HK-2 (cell line): ENCODE measurements at regions not wholly inside any gene's neighbourhood (a gene's known extent, or its start where the extent isn't known, plus 50 kb on each side); places are given as distances from the start of the nearest gene placed in this dataset.

Experiments used
- DNase-seq: peaks from one replicate; pipeline ENCODE4 v3.0.0-alpha.2; 2018; ENCODE audit not compliant: unreplicated experiment

DNA sequence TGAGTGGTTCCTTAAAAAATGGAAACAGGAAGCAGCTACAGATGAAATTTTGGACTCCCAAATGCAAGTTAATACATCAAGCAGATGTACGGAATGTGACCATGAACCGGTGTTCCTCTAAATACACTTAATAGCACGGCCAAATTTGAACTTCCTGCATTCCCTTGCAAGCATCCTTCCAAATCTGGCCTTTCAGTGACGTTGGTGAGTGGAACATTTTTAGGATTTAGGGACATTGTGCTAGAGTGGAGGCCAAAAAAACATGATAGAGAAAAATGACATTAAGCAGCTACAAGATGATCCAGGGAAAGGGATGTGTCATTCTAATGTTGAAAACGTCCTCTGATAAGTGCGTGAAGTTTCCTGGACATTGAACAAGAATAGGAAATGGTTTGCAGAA is 62.1 kb downstream of the CTAGE1 start:
- no peak for DNase-seq

DNA sequence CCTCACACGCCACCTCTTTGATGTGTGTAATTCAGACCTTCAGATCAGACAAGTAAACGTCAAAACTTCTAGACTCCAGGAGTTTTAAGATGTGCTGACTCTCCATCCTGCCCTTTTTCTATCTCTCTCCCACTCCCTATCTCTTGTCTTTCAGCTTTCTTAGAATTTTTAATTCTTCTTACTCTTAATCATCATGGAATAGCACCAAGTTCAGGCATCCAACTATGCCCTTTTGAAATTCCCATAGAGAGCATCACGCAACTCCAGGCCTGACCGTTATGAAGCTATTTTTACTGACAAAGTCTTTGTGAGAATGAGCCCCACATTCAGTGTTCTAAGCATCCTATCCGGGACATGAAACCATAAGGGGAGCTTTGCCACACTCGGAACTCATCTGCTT is 62.6 kb downstream of the CTAGE1 start:
- DNase-seq = no peak

DNA sequence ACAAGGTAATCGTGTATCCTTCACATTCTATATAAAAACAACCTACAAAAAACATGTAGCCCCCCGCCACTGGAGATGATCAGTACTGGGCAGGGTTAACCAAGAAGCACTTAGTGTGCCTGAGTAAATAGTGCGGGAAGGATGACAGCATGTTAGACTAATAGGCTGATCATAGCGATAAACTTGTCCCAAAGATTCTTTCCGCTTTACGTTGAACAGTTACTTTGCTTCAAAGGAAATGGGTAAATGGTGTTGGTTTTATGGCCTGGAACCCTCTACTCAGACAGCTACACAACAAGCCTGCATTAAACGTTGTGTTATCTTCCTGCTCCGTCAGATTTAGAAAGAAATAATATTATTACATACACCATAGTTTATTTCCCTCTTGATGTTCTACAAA is 67.7 kb downstream of the CTAGE1 start:
- no peak for DNase-seq

DNA sequence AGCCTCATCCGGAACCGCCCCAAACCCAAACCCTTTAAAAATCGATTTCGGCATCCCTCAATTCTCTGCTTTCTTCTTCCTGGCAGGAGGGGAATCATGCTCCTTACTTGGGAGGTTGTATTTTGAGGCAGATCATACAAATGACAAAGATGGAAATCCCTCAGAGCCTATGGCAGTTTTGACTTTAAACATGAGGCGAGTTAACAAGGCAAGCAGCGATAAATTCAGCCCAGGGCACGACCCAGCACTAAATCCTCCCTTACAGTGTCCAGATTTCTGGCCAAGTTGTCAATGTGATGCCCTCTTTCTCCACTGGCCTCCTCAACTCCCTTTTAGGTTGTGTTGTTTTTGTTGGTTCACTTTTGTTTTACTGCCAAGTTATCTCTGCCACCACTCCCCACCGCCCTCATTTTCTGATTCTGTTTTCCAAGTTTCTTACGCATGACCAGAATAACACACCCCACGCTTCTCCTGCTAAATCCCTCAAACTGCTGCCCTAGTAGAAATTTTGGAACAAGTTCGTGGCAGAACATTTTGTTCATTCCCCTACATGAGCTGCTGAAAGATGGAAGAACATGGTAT is 68.3 kb downstream of the CTAGE1 start:
- no peak for DNase-seq

DNA sequence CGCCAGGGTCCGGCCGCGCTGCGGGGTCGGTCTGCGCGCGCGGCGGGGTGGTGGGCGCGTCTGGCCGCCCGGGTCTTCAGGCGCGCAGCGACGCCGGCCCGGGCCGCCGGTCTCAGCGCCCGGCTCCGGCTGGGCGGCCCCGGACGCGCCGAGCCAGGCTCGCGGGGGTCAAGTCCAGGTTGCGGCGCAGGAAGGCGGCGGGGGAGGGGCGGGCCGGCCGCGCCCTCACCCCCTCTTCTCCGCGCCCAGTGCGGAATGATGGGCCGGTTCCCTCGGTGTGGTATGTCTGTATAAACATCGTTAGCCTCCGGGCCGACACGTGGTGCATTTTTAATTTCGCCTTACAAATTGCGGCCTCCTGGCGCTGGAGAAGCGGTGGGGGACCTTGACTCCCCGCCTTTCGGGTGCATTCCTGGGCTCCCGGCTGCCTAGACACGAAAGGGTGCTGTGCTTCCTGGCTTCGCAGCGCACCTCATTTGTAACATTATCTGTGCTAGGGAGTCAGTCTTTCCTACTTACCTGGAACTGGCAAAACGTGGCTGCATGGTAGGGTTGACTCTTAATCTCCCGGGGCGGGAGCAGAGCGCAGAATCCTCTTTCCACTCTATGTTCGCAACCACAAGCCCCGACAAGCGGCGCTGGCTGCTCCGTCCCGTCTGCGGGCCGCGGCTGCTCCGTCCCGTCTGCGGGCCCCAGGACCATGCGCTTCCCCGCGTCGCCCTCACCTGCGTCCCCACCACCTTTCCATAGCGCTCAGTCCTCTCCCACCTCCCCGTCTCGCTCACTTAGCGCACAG is 69.0 kb downstream of the CTAGE1 start:
- no peak for DNase-seq

DNA sequence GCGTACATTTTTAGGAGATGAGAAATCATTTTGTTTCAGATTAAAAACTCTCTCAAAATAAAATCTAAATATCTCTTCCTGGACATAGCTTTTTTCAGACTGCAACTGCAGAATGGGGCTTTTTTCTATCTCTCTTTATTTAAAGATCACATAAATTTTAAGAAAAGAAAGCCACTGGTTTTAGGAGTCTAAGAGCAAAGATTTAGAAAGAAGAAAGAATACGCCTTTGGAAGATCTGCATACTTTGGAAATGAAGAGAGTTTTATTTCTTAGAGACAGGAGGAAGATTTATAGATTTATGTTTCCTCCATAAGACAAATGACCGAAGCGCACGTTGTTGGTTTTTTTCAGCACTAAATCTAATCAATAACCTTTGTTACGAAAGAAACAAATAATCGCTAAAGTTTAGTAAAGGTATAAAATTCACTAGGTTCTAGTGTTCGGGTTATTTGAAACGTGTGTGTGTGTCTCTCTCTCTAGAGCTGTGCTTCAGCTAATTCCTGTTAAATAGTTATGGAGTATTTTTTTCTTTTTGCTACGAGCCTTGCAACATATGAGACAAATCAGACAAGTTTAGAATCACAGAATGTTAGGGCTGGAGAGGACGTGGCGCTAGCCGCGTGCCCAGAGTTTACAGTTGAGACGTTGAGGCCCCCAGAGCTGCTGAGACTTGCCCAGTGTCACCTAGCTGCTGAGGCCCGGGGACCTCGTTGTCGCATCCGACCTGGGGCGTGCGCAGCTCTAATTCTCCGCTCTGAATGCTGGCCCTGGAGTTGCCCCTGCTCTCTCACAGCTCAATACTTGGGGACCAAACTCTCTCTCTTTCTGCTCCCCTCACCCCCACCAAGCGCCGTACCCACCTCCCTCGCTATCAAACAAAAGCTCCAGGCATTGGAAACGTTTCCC is 69.9 kb downstream of the CTAGE1 start:
- no peak for DNase-seq

DNA sequence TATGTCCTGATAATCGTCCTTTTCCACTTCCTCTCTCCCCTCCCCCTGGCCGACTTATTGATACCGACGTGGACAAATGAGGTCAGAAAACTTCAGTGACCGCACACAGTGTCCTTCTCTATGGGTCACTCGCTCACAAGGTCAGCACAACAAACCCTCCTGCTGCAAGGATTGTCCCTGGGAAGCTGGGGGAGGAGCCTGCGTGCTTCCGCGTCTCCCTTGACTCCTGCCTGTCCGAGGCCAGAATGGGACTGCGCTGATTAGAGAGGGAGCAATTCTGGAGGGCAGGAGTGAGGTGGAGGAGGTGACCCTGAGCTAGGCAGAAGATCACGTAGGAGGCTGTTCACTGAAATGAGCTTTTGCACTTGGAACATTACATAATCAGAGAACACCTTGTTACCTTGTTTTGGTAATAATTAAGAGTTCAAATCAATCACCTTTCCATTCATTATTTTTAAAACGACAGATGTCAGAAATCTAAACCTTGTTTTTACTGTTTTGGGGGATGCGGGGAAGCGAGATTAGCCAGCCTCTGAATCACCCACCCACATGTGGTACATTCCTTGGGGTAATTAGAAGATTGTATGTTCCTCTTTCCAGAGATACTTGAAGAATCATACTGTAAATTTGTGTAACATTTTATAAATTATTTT is 70.6 kb downstream of the CTAGE1 start:
- no peak for DNase-seq

DNA sequence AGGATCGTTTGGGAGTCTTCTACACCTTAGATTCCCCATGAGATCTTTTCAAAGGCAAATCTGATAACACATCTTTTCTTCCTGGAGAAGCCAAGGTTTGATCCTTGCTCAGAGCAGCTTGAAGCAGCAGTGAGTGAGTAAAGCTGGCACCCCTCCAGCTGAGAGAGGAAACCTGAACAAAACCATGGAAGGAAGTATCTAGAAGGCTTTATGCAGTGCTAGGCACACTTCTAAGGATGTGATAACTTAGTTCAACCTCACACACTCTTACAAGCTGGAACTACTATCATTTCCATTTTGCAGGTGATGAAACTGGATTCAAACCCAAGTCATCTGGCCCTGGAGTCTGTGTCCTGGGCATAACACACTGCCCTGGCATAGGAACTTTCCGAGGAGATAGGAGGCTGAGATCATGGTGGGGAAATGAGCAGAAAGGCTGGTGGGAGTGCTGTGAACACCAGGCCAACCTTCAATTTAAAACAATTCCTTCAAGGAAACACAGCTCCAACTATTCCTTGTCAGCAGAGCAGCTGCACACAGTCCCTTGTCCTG is 71.2 kb downstream of the CTAGE1 start:
- no peak for DNase-seq

DNA sequence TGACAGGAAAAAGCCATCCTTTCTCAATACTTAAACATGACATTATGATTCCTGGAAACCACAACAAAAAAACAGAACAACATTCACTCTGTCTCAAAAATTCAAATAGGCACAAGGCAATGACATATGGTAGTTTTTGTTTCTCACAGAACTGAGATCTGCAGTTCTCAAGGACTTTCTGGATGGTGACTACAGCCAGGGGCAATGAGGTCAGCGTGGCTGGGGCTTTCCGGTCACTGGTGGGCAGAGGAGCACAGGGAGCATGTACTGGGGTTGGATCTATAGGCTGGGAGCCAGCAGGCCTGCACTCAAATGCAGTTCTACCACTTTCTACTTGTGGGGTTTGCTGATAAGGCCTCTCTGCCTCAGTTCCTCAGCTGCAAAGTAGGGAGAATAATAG is 72.0 kb downstream of the CTAGE1 start:
- DNase-seq = no peak

DNA sequence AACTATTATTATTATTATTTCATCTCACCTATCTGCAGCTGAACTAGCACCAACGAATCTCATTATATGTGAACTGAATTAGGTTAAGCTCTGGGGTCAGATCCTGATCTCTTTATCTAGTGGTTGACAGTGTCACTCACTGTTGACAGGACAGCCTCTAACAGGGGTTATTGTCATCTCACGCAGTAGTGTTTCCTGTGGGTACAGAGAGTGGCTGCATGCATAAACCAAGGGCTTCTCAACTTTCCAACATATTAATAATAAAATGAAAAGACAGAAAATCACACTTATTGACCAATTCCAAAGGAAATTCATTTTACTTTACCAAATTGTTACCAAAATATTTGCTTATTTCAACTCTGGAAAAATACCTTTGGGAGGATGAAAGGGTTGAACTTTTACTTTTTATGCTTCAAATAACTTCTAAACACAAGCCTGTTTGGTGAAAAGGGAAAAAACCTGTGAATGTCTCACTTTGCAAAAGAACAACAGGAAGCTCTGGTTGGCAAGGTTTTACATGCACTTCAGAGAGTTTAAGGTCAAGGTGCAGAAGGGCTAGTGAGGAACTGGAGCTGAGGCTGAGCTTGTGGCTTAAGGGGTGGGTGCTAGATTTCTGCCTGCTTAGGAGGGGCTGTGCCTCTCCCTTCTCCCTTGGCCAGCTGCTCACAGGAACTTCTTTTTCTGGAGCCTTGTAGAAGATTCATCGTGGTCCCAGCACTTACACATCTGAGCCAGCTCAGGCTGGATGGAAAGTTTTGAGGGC is 72.6 kb downstream of the CTAGE1 start:
- DNase-seq = no peak

DNA sequence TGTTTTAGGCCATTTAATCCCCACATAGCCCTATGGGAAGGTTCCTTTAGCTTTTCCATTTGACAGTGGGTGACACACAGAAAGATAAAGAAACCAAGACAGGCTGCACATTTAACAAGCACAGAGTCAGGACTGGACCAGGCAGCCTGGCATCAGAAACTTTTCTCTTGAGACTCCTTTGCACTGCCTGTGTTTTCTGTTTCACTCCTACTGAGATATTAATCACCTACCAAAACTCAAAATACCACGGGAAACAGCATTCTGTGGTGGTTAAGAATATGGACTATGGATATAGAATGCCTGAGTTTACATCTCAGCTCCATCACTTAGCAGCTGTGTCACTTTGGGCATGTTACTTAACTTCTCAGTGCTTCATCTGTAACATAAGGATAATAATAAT is 73.3 kb downstream of the CTAGE1 start:
- DNase-seq = no peak

DNA sequence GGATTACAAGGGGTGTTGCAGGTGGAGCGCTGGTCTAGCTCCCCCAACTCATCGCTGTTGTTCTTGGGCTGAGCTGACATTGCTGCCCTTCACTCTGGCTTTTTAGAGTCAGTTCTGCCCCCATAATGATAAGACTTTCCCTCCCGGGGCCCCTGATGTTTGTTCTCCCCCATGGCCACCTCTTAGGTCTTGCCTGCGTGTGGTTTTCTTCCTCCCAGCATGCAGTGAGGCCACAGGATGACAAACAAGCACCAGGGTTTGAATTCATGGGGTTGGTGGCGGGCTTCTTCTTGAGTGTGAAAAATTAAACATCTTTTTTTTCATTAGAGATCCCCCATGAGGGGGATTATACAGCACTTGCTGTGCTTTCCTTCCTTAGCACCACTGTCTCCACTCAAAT is 74.1 kb downstream of the CTAGE1 start:
- no peak for DNase-seq

DNA sequence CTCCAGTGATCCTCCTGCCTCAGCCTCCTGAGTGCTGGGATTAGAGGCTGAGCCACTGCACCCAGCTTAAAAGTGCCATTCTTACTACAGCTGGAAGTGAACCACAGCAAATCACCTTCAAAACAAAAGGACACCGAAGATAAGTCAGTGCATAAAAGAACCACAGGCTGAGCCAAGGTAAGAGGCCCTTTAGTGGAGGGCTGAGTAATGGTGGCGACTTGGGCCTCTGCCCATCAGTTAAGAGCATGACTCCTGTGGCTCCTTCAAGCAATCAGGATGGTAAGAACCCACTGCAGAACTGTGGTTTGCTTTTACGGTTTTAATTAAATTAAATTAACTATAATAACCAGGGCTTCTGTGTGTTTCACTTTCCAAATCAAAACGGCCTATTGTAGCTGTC is 75.1 kb downstream of the CTAGE1 start:
- no peak for DNase-seq

DNA sequence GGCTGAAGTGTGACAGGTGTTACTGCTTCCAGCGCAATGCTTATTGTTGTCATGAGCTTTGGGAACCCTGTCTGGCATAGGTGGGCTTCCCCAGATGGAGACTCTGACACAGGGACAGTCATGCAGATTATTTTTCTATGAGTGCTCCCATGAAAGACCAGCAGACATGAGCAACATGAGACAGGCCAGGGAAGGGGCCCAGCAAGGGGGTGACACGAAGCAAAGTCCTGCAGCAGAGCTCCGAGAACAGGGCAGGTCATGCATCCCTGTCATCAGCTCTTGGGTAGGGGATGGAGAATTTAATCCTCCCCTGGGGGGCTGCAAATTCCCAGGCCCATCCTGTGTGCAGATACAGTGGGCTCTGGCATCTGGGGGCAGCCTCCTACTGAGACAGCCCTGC is 77.4 kb downstream of the CTAGE1 start:
- DNase-seq = no peak

DNA sequence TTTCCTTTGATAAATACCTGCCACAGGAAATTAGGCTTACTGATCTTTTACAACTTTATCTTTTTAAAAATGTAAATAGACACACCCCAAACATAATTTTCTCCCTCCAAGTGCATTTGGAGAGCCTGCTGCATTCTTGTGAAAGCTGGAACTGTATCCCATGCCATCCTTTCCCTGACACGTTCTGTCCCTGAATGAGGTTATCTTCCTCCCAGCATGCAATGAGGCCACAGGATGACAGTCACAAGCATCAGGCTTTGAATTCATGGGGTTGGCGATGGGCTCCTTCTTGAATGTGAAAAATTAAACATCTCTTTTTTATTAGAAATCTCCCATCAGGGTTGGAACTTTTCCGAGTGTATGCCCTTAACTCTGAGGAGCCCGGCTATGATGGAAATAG is 77.8 kb downstream of the CTAGE1 start:
- DNase-seq = no peak

DNA sequence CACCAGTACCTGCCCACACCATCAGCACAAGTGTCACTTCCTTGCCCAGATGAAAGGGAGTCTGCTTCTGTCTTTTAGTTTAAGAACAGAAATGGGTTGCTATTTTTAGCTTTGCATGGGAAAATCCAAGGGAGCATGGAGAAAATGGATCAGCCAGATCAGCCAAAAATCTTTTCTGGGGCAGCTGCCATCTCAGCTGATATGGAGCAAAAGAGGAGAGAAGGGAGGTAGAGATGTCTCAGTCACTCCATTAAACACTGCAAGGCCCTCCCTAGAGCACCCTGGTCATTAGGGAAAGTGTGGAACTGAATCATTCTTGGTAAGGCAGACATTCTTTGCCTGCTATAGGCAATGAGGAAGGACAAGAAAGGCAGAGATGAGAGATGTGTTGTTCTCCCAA is 79.9 kb downstream of the CTAGE1 start:
- no peak for DNase-seq

DNA sequence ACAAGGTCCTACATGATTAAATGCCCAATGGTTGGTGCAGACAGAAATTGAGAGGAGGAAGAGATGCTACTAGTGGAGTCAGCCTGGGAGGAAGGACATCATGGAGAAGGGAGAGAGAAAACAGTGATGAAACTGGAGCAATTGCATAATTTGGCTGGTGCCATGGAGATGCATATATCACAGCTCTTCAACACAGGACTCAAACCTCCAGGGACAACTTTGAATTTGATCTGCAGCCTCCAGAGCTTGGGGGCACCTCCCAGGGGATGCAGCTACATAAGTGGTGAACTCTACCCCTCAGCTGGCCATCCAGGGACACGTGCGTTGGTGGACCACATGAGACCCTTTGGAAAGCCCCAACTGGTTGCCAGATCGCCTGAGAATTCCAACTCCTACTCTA is 80.4 kb downstream of the CTAGE1 start:
- no peak for DNase-seq

DNA sequence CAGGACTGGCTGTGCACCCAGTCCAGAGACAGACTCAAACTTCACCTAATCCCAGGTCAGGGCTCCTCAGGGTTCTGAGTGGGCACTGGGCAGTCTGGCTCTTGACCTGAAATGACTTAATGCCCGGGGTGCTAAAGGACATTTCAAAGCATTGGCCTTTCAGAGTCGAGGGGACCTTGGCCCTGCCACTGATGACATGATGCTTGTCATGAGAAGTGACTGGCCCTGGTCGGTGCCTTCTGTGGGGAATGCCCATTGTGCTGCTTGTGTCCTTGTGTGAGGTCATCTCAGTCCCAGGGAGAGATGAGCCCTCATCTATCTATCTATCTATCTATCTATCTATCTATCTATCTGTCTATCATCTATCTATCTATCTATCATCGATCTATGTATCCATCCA is 81.3 kb downstream of the CTAGE1 start:
- no peak for DNase-seq

DNA sequence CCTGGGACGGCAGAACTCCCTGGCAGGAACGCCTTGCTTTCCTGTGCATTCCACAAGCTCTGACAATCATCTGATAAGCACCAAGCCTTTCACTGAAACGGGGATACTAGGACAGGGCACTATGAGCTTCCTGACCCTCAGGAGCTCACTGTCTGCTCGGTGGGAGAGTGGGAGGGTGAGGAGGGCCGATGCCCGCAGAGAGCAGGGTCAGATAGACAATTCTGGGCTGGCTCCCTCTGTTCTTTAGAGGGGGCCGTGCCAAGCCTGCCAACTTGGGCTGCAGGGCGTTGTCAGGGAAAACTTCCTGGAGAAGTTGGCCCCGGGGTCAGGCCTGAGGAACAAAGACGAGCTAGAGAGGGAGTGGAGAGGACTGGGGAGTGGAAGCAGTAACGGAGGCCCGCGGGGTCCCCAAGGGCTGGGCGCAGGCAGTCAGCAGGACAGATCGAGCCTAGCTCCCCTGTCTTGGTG is 82.0 kb downstream of the CTAGE1 start:
- no peak for DNase-seq

DNA sequence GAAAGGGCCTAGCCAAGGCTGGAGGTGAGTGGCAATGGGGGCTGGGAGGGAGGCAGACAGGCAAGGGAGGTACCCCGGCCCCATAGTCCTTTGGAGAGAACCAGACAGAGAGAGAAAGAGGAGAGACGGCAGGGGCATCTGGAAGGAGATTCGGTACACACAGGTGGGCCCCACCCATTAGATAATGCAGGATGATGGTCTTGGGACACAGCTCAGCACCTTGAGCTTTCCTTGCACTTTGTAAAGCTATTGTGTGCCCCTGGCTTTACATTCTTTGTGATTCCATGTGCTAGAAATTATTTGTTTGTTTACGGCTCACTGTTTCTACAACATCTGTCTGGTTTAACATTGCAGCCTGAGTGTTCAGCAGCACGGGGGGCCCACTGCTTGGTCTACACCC is 83.1 kb downstream of the CTAGE1 start:
- DNase-seq = no peak

DNA sequence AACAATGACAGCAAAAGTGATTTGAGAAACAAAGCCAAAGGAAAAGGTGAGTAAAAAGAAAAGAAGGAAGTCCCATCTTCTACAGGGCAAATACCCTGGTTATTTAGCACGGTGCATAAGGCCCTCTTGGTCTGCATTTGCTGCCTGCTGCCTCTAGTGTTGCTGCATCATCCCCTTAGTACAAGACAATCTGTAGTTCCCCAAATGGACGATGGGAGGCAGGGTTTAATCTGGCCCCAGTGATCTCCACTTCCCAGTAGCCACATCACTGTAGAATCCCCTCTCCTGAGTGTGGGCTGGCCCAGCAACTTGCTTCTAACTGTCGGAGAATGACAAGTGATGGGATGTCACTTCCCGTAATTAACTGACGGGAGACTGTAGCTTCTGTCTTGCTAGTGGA is 85.1 kb downstream of the CTAGE1 start:
- DNase-seq = no peak
